ENCODE measurements at regions not wholly inside any gene's neighbourhood (a gene's known extent, or its start where the extent isn't known, plus 50 kb on each side); places are given as distances from the start of the nearest gene placed in this dataset.

DNA sequence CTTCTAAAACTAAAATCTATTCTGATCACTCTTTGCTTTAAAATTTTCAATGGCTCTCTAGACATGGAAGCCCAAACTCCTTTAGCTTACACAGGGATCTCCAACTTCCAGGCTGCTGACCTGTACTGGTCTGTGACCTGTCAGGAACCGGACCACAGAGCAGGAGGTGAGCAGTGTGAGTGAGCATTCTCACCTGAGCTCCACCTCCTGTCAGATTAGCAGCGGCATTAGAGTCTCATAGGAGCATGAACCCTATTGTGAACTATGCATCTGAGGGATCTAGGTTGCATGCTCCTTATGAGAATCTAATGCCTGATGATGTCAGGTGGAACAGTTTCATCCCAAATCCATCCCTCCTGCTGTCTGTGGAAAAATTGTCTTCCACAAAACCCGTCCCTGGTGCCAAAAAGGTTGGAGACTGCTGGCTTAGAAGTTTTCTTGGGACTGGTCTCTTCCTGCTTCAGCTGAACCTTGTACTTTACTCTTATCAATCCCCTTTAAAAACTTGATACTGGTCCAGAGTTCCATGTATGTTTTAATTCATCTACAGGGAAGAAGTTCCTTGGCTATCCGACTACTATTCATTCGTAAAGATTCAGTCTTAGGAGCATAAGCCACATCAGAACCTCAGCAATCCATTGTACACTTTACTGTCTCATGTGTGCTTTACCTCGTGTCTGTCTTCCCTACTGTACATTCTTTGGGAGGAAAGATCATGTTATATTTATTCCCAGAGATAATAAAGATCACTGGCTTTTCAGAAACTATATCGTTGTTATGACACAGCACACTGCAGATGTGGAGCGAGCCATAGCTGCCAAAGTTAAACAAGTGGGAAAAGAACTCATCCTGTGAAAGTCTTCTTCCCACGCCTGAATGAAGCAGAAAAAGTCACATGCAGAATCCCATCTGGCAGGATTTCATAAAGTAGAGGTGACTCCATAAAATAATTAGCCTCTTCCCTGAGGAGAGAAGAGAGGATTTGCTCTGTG is 183.8 kb downstream of the LRATD1 start:
- TF ChIP-seq MAFK (IDR thresholded peaks at IDR 0.05; ENCODE audit: low read depth, low read length) (no peak), JUN (IDR thresholded peaks at IDR 0.05; ENCODE audit: low read depth, low read length) (no peak), YY1 (IDR thresholded peaks at IDR 0.05; ENCODE audit: low read depth, low read length) (no peak), EP300 (IDR thresholded peaks at IDR 0.05; ENCODE audit: borderline replicate concordance in 1 of 2, low read depth in 2 of 2, low read length in 2 of 2) (no peak)
